H1 (cell line): ENCODE measurements at regions not wholly inside any gene's neighbourhood (a gene's known extent, or its start where the extent isn't known, plus 50 kb on each side); places are given as distances from the start of the nearest gene placed in this dataset.

Experiments used
- CTCF ChIP-seq, 3 experiments: IDR thresholded peaks; 1 replicate in 2 of 3; 2 replicates in 1 of 3; pipeline versions ENCODE4 v1.5.1 to v1.6.1; 2011; ENCODE audit warnings: low read length in 3 of 3, mild to moderate bottlenecking in 3 of 3, inconsistent platforms in 2 of 3, low read depth in 1 of 3, moderate library complexity in 1 of 3; ENCODE audit not compliant: insufficient read depth in 1 of 3; ENCODE audit errors: control extremely low read depth in 1 of 3
- EP300 ChIP-seq, 2 experiments: IDR thresholded peaks; 1 replicate in 1 of 2; 2 replicates in 1 of 2; pipeline ENCODE4 v1.6.1; 2011 to 2012; ENCODE audit warnings: low read depth in 2 of 2, low read length in 2 of 2, mild to moderate bottlenecking in 2 of 2, borderline replicate concordance in 1 of 2, inconsistent platforms in 1 of 2, moderate library complexity in 1 of 2
- EZH2 ChIP-seq: fragments of 200-600 bp; sonication (generic); IDR thresholded peaks from 2 replicates; pipeline ENCODE4 v1.7.1; 2012; ENCODE audit warnings: low read depth, mild to moderate bottlenecking, moderate library complexity, low read length, inconsistent platforms; ENCODE audit not compliant: severe bottlenecking
- POLR2A ChIP-seq, 2 experiments: IDR thresholded peaks; 1 replicate in 1 of 2; 2 replicates in 1 of 2; pipeline ENCODE4 v1.6.1; 2011; ENCODE audit warnings: low read depth in 2 of 2, low read length in 2 of 2, mild to moderate bottlenecking in 2 of 2; ENCODE audit errors: control extremely low read depth in 1 of 2
- RNF2 ChIP-seq: fragments of 200-900, 300-1000 bp; sonication (generic); IDR thresholded peaks from 2 replicates; pipeline ENCODE4 v1.7.1; 2016; ENCODE audit warnings: borderline replicate concordance, low read depth, mild to moderate bottlenecking, antibody characterized with exemption, low read length; ENCODE audit not compliant: poor library complexity, severe bottlenecking; ENCODE audit errors: missing control alignments
- SIRT6 ChIP-seq: IDR thresholded peaks from one replicate; pipeline ENCODE4 v1.7.1; 2012; ENCODE audit warnings: low read length, inconsistent platforms
- TF ChIP-seq, protein P1 (sequence below): IDR thresholded peaks from 2 replicates; pipeline ENCODE4 v1.6.1; 2012; ENCODE audit warnings: inconsistent platforms

GRCh38 chr4:101651778-101652177 lies 138.8 kb upstream of the BANK1 start:
- no peak for TF ChIP-seq CTCF (IDR thresholded peaks at IDR 0.05; ENCODE audit: control extremely low read depth in 1 of 3, insufficient read depth in 1 of 3, low read depth in 1 of 3, low read length in 3 of 3)
- TF ChIP-seq EP300 (IDR thresholded peaks at IDR 0.05; ENCODE audit: borderline replicate concordance in 1 of 2, low read depth in 2 of 2, low read length in 2 of 2) = no peak
- TF ChIP-seq, protein P1, sequence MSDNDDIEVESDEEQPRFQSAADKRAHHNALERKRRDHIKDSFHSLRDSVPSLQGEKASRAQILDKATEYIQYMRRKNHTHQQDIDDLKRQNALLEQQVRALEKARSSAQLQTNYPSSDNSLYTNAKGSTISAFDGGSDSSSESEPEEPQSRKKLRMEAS = no peak
- TF ChIP-seq SIRT6 = no peak
- TF ChIP-seq EZH2 = no peak
- no peak for TF ChIP-seq RNF2
- no peak for TF ChIP-seq POLR2A (IDR thresholded peaks at IDR 0.05; ENCODE audit: control extremely low read depth in 1 of 2, low read depth in 2 of 2, low read length in 2 of 2)
